Stomach (tissue), 8 donors: ENCODE measurements at regions not wholly inside any gene's neighbourhood (a gene's known extent, or its start where the extent isn't known, plus 50 kb on each side); places are given as distances from the start of the nearest gene placed in this dataset.

Experiments
- DNase-seq, 2 donors: peaks; one replicate each; pipeline versions ENCODE4 v3.0.0 to v3.0.0-alpha.2; 2013 to 2019
- H3K27ac ChIP-seq, 5 donors: fragments of 200-600 bp in 4 of 5; sonication (generic) in 4 of 5; one replicate each; pipeline ENCODE4 v1.5.1; 2013 to 2019; ENCODE audit warnings: mild to moderate bottlenecking in 1 of 5, moderate library complexity in 1 of 5
- H3K27me3 ChIP-seq, 3 donors: fragments of 200-600 bp; sonication (generic); one replicate each; pipeline ENCODE4 v1.5.1; 2017 to 2019; ENCODE audit warnings: mixed run types in 1 of 3
- H3K36me3 ChIP-seq, 4 donors: fragments of 200-600 bp; sonication (generic); 1 replicate in 3 of 4; 2 replicates in 1 of 4; pipeline ENCODE4 v1.5.1; 2016 to 2019
- H3K4me1 ChIP-seq, 4 donors: fragments of 200-600 bp; sonication (generic); one replicate each; pipeline ENCODE4 v1.5.1; 2016 to 2019
- H3K4me3 ChIP-seq, 4 donors: fragments of 200-600 bp; sonication (generic) in 3 of 4; one replicate each; pipeline ENCODE4 v1.5.1; 2016 to 2019; ENCODE audit warnings: mild to moderate bottlenecking in 1 of 4
- H3K9me3 ChIP-seq, 4 donors: fragments of 200-600 bp; sonication (generic); one replicate each; pipeline ENCODE4 v1.5.1; 2016 to 2019
- CTCF ChIP-seq, 7 experiments: fragments of 450-650 bp in 4 of 7; fragments of 200-600 bp in 3 of 7; sonication (generic) in 3 of 7; IDR thresholded peaks; one replicate each; pipeline ENCODE4 v1.5.1; 2016 to 2019; ENCODE audit warnings: antibody characterized with exemption in 7 of 7, control low read depth in 2 of 7, mild to moderate bottlenecking in 1 of 7
- EP300 ChIP-seq: sonication (generic); formaldehyde crosslinking; IDR thresholded peaks from one replicate; pipeline ENCODE4 v1.6.1; 2017; ENCODE audit warnings: antibody characterized with exemption
- POLR2A ChIP-seq, 4 donors: fragments of 450-650 bp; IDR thresholded peaks; one replicate each; pipeline ENCODE4 v1.6.1; 2016; ENCODE audit warnings: antibody characterized with exemption in 4 of 4, control low read depth in 2 of 4, mild to moderate bottlenecking in 1 of 4, moderate library complexity in 1 of 4
- POLR2AphosphoS5 ChIP-seq, 3 donors: sonication (generic); formaldehyde crosslinking; IDR thresholded peaks; one replicate each; pipeline ENCODE4 v1.6.1; 2016; ENCODE audit warnings: antibody characterized with exemption in 3 of 3
- WGBS, 5 donors: extraction: QIAGEN DNeasy Blood & Tissue Kit in 3 of 5; methylation state at CpG; one replicate each; pipeline versions ENCODE4 v1.1.5 to v1.1.7; 2013 to 2018; 5-methylcytosine and 5-hydroxymethylcytosine counted together
- intact Hi-C: fragments of 100-400 bp; cut with DNase I; formaldehyde crosslinking; loops from one replicate; pipeline ENCODE4 v1.15.1; 2023; ENCODE audit warnings: low total_unique reads
- donor health status: healthy with polysubstance abuse.
- donor health status: Bipolar disorder and iron deficiency.
- donor health status: healthy.

- H3K9me3 ChIP-seq = peaks cover 0 to 11% (median 0%) of the 10 kb centered on the region in 4 donors
These were observed 188.8 kb upstream of the CRBN start for GRCh38 chr3:3368306-3368705.

GRCh38 chr3:3366386-3366785, 186.9 kb upstream of the CRBN start:
- Histone ChIP-seq H3K4me3 (no peak overlapping the region), H3K27ac (no peak overlapping the region), H3K36me3 (no peaks in the 10 kb centered on the region), H3K27me3 (no peaks in the 10 kb centered on the region), H3K9me3 (no peaks in the 10 kb centered on the region), H3K4me1 (no peaks in the 10 kb centered on the region)
- intact Hi-C loops = no loop called here
- TF ChIP-seq POLR2A (IDR thresholded peaks at IDR 0.05) = no peak
- TF ChIP-seq EP300 = no peak
- no peak for TF ChIP-seq CTCF (IDR thresholded peaks at IDR 0.05)
- no peak for TF ChIP-seq POLR2AphosphoS5 (IDR thresholded peaks at IDR 0.05)
- WGBS, 5 donors = 79 to 90% (median 85%) methylated on average over 5 of the region's 5 CpGs
- no peak for DNase-seq

More at GRCh38 chr3:3368306-3368705, 188.8 kb upstream of the CRBN start:
- H3K4me3 ChIP-seq = no peak overlapping the region
- H3K27ac ChIP-seq = no peak overlapping the region
- TF ChIP-seq POLR2A (IDR thresholded peaks at IDR 0.05) (no peak), CTCF (IDR thresholded peaks at IDR 0.05) (no peak)
- no peaks in the 10 kb centered on the region for H3K4me1 ChIP-seq
- no peaks in the 10 kb centered on the region for H3K27me3 ChIP-seq
- intact Hi-C loops = no loop called here
- no peaks in the 10 kb centered on the region for H3K36me3 ChIP-seq
- 35 to 53% (median 44%) methylated on average over 4 of the region's 4 CpGs for WGBS, 5 donors
- DNase-seq = peak in 1 of 2 donors; percentile 33

- no peak for DNase-seq
- H3K4me3 ChIP-seq = no peak overlapping the region
- H3K36me3 ChIP-seq = no peaks in the 10 kb centered on the region
- no peaks in the 10 kb centered on the region for H3K27me3 ChIP-seq
- no peak overlapping the region for H3K27ac ChIP-seq
- TF ChIP-seq POLR2AphosphoS5 (IDR thresholded peaks at IDR 0.05) = no peak
- no peak for TF ChIP-seq CTCF (IDR thresholded peaks at IDR 0.05)
- TF ChIP-seq POLR2A (IDR thresholded peaks at IDR 0.05) = no peak
- TF ChIP-seq EP300 = no peak
- H3K4me1 ChIP-seq = no peaks in the 10 kb centered on the region
- H3K9me3 ChIP-seq = no peaks in the 10 kb centered on the region
- intact Hi-C loops = no loop called here
- WGBS, 5 donors = 66 to 80% (median 76%) methylated on average over 2 of the region's 2 CpGs
These were observed 186.2 kb upstream of the CRBN start for GRCh38 chr3:3365716-3366115.

GRCh38 chr3:3356846-3357245, 177.4 kb upstream of the CRBN start:
- no peak overlapping the region for H3K27ac ChIP-seq
- no peaks in the 10 kb centered on the region for H3K4me1 ChIP-seq
- peak in 1 of 2 donors; percentile 74 for DNase-seq
- no peak overlapping the region for H3K4me3 ChIP-seq
- H3K36me3 ChIP-seq = no peaks in the 10 kb centered on the region
- intact Hi-C loops = no loop called here
- peaks cover 0 to 7% (median 2%) of the 10 kb centered on the region in 4 donors for H3K9me3 ChIP-seq
- H3K27me3 ChIP-seq = no peaks in the 10 kb centered on the region
- TF ChIP-seq POLR2A (IDR thresholded peaks at IDR 0.05) (no peak), POLR2AphosphoS5 (IDR thresholded peaks at IDR 0.05) (no peak), CTCF (IDR thresholded peaks at IDR 0.05) (no peak), EP300 (no peak)
